ENCODE measurements at regions not wholly inside any gene's neighbourhood (a gene's known extent, or its start where the extent isn't known, plus 50 kb on each side); places are given as distances from the start of the nearest gene placed in this dataset.
"Not testable (repeated sequence)": the region's sequence is repeated elsewhere in the genome, so short reads cannot be mapped to it uniquely, and the experiment has no call there.

GRCh38 chr20:19840111-19840710 is 82.2 kb downstream of the RIN2 start:
- no peaks in the 10 kb centered on the region for H3F3A ChIP-seq (ENCODE audit: low read depth)
- no peak overlapping the region for H3K9ac ChIP-seq (ENCODE audit: low read depth, low read length, poor library complexity, severe bottlenecking)
- no peaks in the 10 kb centered on the region for H3K9me2 ChIP-seq (replicated peaks; ENCODE audit: low read depth, low read length)
- no peaks in the 10 kb centered on the region for H3K4me1 ChIP-seq (ENCODE audit: insufficient read depth, low read length, poor library complexity, severe bottlenecking)
- no peaks in the 10 kb centered on the region for H3K27me3 ChIP-seq (ENCODE audit: insufficient read depth, low read length, poor library complexity, severe bottlenecking)
- no peaks in the 10 kb centered on the region for H3K79me2 ChIP-seq (ENCODE audit: insufficient read depth, low read length)
- H3K9me3 ChIP-seq (ENCODE audit: insufficient read depth, low read depth, low read length) = no peaks in the 10 kb centered on the region
- H4K20me1 ChIP-seq (ENCODE audit: insufficient read depth, low read length, poor library complexity, severe bottlenecking) = no peaks in the 10 kb centered on the region
- no peak overlapping the region for H3K4me2 ChIP-seq (ENCODE audit: low read depth, low read length, poor library complexity, severe bottlenecking)
- H3K36me3 ChIP-seq (ENCODE audit: insufficient read depth, low read length) = no peaks in the 10 kb centered on the region
- TF ChIP-seq EZH2phosphoT487 (IDR thresholded peaks at IDR 0.05; ENCODE audit: borderline replicate concordance) = no peak
- no peak overlapping the region for H3K4me3 ChIP-seq (ENCODE audit: low read length, poor library complexity, severe bottlenecking)
- H2AFZ ChIP-seq (ENCODE audit: low read length) = no peak overlapping the region

GRCh38 chr20:19841740-19842139 is 83.7 kb downstream of the RIN2 start:
- H3K9me2 ChIP-seq (replicated peaks; ENCODE audit: low read depth, low read length) = no peaks in the 10 kb centered on the region

GRCh38 chr20:19844850-19845249 is 86.8 kb downstream of the RIN2 start:
- H3K4me1 ChIP-seq (ENCODE audit: insufficient read depth, low read length, poor library complexity, severe bottlenecking); H3K4me2 ChIP-seq (ENCODE audit: low read depth, low read length, poor library complexity, severe bottlenecking); H2AFZ ChIP-seq (ENCODE audit: low read length); H3K36me3 ChIP-seq (ENCODE audit: insufficient read depth, low read length); H3K9me2 ChIP-seq (replicated peaks; ENCODE audit: low read depth, low read length); H3F3A ChIP-seq (ENCODE audit: low read depth); H3K9me3 ChIP-seq (ENCODE audit: insufficient read depth, low read depth, low read length); H3K27me3 ChIP-seq (ENCODE audit: insufficient read depth, low read length, poor library complexity, severe bottlenecking); H3K9ac ChIP-seq (ENCODE audit: low read depth, low read length, poor library complexity, severe bottlenecking); H3K79me2 ChIP-seq (ENCODE audit: insufficient read depth, low read length); H3K4me3 ChIP-seq (ENCODE audit: low read length, poor library complexity, severe bottlenecking); H4K20me1 ChIP-seq (ENCODE audit: insufficient read depth, low read length, poor library complexity, severe bottlenecking): not testable (repeated sequence)

More at GRCh38 chr20:19841740-19842139, 83.7 kb downstream of the RIN2 start:
- Histone ChIP-seq H3K79me2 (ENCODE audit: insufficient read depth, low read length) (no peaks in the 10 kb centered on the region), H3K9me3 (ENCODE audit: insufficient read depth, low read depth, low read length) (no peaks in the 10 kb centered on the region), H3K9ac (ENCODE audit: low read depth, low read length, poor library complexity, severe bottlenecking) (no peak overlapping the region), H3K36me3 (ENCODE audit: insufficient read depth, low read length) (no peaks in the 10 kb centered on the region), H3K4me2 (ENCODE audit: low read depth, low read length, poor library complexity, severe bottlenecking) (no peak overlapping the region), H3K27me3 (ENCODE audit: insufficient read depth, low read length, poor library complexity, severe bottlenecking) (no peaks in the 10 kb centered on the region), H2AFZ (ENCODE audit: low read length) (no peak overlapping the region), H3K4me3 (ENCODE audit: low read length, poor library complexity, severe bottlenecking) (no peak overlapping the region), H3K4me1 (ENCODE audit: insufficient read depth, low read length, poor library complexity, severe bottlenecking) (no peaks in the 10 kb centered on the region), H4K20me1 (ENCODE audit: insufficient read depth, low read length, poor library complexity, severe bottlenecking) (no peaks in the 10 kb centered on the region), H3F3A (ENCODE audit: low read depth) (no peaks in the 10 kb centered on the region)
- TF ChIP-seq CTCF (conservative IDR thresholded peaks at IDR 0.05; ENCODE audit: low read length) = no peak
- no peak for TF ChIP-seq EZH2phosphoT487 (IDR thresholded peaks at IDR 0.05; ENCODE audit: borderline replicate concordance)

- H3K4me3 ChIP-seq (ENCODE audit: low read length, poor library complexity, severe bottlenecking) = no peak overlapping the region
- no peak overlapping the region for H3K4me2 ChIP-seq (ENCODE audit: low read depth, low read length, poor library complexity, severe bottlenecking)
- no peaks in the 10 kb centered on the region for H3K9me2 ChIP-seq (replicated peaks; ENCODE audit: low read depth, low read length)
- no peak overlapping the region for H3K9ac ChIP-seq (ENCODE audit: low read depth, low read length, poor library complexity, severe bottlenecking)
- H3F3A ChIP-seq (ENCODE audit: low read depth) = no peaks in the 10 kb centered on the region
- no peaks in the 10 kb centered on the region for H4K20me1 ChIP-seq (ENCODE audit: insufficient read depth, low read length, poor library complexity, severe bottlenecking)
- H2AFZ ChIP-seq (ENCODE audit: low read length) = no peak overlapping the region
- peaks cover 12% of the 10 kb centered on the region for H3K4me1 ChIP-seq (ENCODE audit: insufficient read depth, low read length, poor library complexity, severe bottlenecking)
- no peaks in the 10 kb centered on the region for H3K36me3 ChIP-seq (ENCODE audit: insufficient read depth, low read length)
- no peak for TF ChIP-seq CTCF (conservative IDR thresholded peaks at IDR 0.05; ENCODE audit: low read length)
- TF ChIP-seq EZH2phosphoT487 (IDR thresholded peaks at IDR 0.05; ENCODE audit: borderline replicate concordance) = no peak
- no peaks in the 10 kb centered on the region for H3K9me3 ChIP-seq (ENCODE audit: insufficient read depth, low read depth, low read length)
- H3K79me2 ChIP-seq (ENCODE audit: insufficient read depth, low read length) = no peaks in the 10 kb centered on the region
- H3K27me3 ChIP-seq (ENCODE audit: insufficient read depth, low read length, poor library complexity, severe bottlenecking) = no peaks in the 10 kb centered on the region
These were observed 89.3 kb downstream of the RIN2 start for GRCh38 chr20:19847383-19847782.

All from Loucy (cell line).